Coronary artery (tissue), 2 donors: ENCODE measurements at regions not wholly inside any gene's neighbourhood (a gene's known extent, or its start where the extent isn't known, plus 50 kb on each side); places are given as distances from the start of the nearest gene placed in this dataset.

Experiments used
- DNase-seq: peaks from one replicate; pipeline ENCODE4 v3.0.0-alpha.2; 2017; ENCODE audit warnings: low spot score
- H3K27ac ChIP-seq, 2 donors: fragments of 200-600 bp; sonication (generic); one replicate each; pipeline ENCODE4 v1.5.1; 2016 to 2019
- H3K4me3 ChIP-seq: fragments of 200-600 bp; sonication (generic); 2 replicates; pipeline ENCODE4 v1.5.1; 2016; ENCODE audit warnings: mild to moderate bottlenecking, moderate library complexity
- CTCF ChIP-seq: fragments of 200-600 bp; sonication (generic); IDR thresholded peaks from one replicate; pipeline ENCODE4 v1.5.1; 2019; ENCODE audit warnings: antibody characterized with exemption

DNA sequence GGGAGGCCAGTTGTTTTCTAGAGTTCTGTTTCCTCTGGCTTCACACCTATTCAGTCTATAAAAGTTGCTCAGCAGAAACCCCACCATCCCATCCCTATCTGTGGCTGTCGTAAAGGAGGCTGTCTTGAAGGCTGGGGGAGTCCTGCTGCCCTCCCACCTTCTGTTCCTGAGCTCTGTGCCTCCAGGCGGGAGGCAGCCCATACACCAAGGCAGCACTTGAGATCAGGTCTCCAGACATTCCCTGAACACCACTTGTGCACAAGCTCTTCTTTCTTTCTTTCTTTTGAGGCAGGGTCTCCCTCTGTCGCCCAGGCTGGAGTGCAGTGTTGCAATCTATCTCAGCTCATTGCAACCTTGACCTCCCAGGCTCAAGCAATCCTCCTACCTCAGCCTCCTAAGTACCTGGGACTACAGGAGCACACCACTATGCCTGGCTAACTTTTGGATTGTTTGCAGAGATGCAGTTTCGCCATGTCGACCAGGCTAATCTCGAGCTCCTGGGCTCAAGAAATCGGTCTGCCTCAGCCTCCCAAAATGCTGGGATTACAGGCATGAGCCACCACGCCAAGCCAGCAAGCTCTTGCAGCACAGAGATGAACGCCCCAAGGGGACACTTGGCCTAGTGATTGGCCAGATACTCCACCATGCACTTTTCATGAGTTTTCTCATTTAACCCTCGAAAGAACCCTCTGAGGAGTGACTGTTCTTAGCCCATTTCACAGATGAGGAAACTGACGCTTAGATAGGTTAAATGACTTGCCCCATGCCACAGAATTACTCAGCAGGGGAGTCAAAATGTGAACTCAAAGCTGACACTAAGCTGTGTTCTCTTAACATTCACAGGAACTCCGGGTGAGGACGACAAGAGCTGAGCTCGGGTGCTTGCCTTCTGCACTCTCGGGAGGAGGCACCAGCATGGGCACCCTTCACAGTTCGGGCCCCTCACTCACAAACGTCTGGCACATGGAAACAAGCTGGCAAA, 55.8 kb upstream of the ENPP6 start:
- TF ChIP-seq CTCF = no peak
- Histone ChIP-seq H3K4me3 (no peak overlapping the region), H3K27ac (no peak overlapping the region)
- no peak for DNase-seq

- no peak for TF ChIP-seq CTCF
- Histone ChIP-seq H3K27ac (no peak overlapping the region), H3K4me3 (no peak overlapping the region)
- DNase-seq = no peak
Observed at GRCh38 chr4:184270808-184271413, 53.2 kb upstream of the ENPP6 start.

DNA sequence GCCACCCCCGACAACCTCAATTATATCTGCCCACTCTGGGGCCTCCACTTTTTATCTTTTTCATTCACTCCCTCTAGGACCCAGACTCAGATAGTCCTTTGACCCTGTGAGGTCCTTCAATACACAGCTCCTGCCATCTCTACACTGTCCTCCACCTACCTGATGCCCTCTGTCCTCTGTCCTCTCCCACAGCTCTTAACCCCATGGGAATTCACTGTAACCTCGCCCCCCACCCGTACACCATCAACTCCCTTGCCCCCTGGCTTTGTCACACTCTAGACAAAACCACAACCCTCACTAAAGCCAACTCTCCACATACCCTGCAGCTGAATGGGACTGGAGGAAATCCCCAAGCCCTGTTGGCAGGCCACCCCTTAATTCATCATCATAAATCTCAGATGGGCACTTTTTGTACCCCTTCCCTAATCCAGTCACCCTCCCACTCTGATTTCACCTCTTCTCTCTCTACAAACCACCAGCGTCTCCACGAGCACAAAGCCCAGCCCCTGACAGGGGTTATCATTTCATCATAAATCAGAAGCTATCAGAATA, 52.3 kb upstream of the ENPP6 start:
- Histone ChIP-seq H3K27ac (no peak overlapping the region), H3K4me3 (no peak overlapping the region)
- TF ChIP-seq CTCF = no peak
- DNase-seq = no peak

DNA sequence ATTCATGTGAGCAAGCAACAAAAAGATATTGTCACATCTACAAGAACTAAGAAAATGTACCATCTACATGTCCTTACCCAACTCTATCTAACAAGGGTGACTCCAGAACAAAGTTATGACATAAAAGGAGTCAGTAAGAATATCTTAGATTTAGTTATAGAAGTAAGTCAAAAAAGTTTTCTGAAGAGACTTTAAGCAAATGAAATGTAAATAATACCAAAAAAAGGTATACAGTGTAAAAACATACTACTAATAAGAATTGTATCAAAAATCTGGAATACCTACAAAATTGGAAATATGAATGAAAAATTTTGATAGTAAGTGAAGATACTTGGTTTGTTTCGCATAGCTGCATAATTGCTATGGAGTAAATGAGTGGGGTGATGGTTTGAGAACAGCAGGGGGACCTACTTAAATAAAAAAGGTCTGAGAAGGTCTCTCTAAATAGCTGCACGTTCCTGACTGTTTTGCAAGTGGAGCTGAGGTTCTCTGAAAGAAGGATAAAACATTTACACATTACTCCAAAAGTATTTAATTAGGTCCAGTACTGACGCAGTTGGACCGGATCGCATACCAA, 51.0 kb upstream of the ENPP6 start:
- no peak for DNase-seq
- H3K27ac ChIP-seq = peak overlapping the region in 1 of 2 donors; percentile 40
- H3K4me3 ChIP-seq = no peak overlapping the region
- TF ChIP-seq CTCF = no peak

- no peak for TF ChIP-seq CTCF
- DNase-seq = no peak
- H3K4me3 ChIP-seq = peak overlapping the region; percentile 26
- peak overlapping the region; percentile 29 to 40 for H3K27ac ChIP-seq
Observed at GRCh38 chr4:184267673-184268583, 50.3 kb upstream of the ENPP6 start.
